ENCODE measurements at regions not wholly inside any gene's neighbourhood (a gene's known extent, or its start where the extent isn't known, plus 50 kb on each side); places are given as distances from the start of the nearest gene placed in this dataset.

DNA sequence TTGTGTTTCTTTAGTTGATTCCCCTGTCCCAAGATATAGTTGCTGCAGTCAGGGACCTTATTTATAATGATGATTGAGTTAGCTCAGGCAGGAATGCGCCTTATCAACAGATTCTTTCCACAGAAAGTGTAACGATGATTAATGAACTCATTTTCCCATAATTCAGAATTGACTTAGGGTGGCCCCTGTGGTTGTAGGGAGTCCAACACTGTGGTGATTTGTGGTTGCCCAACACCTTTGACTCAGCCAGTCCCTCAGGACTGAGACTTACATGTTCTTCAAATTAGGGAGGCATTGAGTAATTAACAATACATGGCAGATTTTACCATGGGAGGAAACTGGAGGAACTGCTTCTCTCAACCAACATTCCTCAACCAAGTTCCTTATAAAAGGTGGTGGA is 221.9 kb downstream of the GABRG2 start:
- no peak for TF ChIP-seq POLR2AphosphoS5 (IDR thresholded peaks at IDR 0.05; ENCODE audit: low read depth, low read length)
- TF ChIP-seq, protein P1, sequence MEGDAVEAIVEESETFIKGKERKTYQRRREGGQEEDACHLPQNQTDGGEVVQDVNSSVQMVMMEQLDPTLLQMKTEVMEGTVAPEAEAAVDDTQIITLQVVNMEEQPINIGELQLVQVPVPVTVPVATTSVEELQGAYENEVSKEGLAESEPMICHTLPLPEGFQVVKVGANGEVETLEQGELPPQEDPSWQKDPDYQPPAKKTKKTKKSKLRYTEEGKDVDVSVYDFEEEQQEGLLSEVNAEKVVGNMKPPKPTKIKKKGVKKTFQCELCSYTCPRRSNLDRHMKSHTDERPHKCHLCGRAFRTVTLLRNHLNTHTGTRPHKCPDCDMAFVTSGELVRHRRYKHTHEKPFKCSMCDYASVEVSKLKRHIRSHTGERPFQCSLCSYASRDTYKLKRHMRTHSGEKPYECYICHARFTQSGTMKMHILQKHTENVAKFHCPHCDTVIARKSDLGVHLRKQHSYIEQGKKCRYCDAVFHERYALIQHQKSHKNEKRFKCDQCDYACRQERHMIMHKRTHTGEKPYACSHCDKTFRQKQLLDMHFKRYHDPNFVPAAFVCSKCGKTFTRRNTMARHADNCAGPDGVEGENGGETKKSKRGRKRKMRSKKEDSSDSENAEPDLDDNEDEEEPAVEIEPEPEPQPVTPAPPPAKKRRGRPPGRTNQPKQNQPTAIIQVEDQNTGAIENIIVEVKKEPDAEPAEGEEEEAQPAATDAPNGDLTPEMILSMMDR (IDR thresholded peaks at IDR 0.05), result no peak
- TF ChIP-seq EP300 (IDR thresholded peaks at IDR 0.05; ENCODE audit: borderline replicate concordance in 1 of 2, low read depth in 1 of 2, low read length in 1 of 2), result no peak
- TF ChIP-seq EZH2phosphoT487 (IDR thresholded peaks at IDR 0.05; ENCODE audit: borderline replicate concordance, low read depth), result no peak
- TF ChIP-seq, protein P2, sequence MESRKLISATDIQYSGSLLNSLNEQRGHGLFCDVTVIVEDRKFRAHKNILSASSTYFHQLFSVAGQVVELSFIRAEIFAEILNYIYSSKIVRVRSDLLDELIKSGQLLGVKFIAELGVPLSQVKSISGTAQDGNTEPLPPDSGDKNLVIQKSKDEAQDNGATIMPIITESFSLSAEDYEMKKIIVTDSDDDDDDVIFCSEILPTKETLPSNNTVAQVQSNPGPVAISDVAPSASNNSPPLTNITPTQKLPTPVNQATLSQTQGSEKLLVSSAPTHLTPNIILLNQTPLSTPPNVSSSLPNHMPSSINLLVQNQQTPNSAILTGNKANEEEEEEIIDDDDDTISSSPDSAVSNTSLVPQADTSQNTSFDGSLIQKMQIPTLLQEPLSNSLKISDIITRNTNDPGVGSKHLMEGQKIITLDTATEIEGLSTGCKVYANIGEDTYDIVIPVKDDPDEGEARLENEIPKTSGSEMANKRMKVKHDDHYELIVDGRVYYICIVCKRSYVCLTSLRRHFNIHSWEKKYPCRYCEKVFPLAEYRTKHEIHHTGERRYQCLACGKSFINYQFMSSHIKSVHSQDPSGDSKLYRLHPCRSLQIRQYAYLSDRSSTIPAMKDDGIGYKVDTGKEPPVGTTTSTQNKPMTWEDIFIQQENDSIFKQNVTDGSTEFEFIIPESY (IDR thresholded peaks at IDR 0.05; ENCODE audit: borderline replicate concordance, low read depth), result no peak
- TF ChIP-seq ELF1 (IDR thresholded peaks at IDR 0.05), result no peak
- no peak for TF ChIP-seq NRF1 (IDR thresholded peaks at IDR 0.05; ENCODE audit: low read depth, low read length)
- TF ChIP-seq SIN3A (IDR thresholded peaks at IDR 0.05; ENCODE audit: borderline replicate concordance, low read depth, low read length), result no peak
- TF ChIP-seq, protein P3, sequence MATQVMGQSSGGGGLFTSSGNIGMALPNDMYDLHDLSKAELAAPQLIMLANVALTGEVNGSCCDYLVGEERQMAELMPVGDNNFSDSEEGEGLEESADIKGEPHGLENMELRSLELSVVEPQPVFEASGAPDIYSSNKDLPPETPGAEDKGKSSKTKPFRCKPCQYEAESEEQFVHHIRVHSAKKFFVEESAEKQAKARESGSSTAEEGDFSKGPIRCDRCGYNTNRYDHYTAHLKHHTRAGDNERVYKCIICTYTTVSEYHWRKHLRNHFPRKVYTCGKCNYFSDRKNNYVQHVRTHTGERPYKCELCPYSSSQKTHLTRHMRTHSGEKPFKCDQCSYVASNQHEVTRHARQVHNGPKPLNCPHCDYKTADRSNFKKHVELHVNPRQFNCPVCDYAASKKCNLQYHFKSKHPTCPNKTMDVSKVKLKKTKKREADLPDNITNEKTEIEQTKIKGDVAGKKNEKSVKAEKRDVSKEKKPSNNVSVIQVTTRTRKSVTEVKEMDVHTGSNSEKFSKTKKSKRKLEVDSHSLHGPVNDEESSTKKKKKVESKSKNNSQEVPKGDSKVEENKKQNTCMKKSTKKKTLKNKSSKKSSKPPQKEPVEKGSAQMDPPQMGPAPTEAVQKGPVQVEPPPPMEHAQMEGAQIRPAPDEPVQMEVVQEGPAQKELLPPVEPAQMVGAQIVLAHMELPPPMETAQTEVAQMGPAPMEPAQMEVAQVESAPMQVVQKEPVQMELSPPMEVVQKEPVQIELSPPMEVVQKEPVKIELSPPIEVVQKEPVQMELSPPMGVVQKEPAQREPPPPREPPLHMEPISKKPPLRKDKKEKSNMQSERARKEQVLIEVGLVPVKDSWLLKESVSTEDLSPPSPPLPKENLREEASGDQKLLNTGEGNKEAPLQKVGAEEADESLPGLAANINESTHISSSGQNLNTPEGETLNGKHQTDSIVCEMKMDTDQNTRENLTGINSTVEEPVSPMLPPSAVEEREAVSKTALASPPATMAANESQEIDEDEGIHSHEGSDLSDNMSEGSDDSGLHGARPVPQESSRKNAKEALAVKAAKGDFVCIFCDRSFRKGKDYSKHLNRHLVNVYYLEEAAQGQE (IDR thresholded peaks at IDR 0.05; ENCODE audit: low read depth, low read length), result no peak

Measured in SK-N-SH (cell line).